NCI-H774 (cell line): ENCODE measurements at regions not wholly inside any gene's neighbourhood (a gene's known extent, or its start where the extent isn't known, plus 50 kb on each side); places are given as distances from the start of the nearest gene placed in this dataset.
A peak's percentile ranks its signal among the peaks of the same experiment; 100 is the strongest.
"Not testable (repeated sequence)": the region's sequence is repeated elsewhere in the genome, so short reads cannot be mapped to it uniquely, and the experiment has no call there.

Source experiments
- DNase-seq: peaks from one replicate; lab custom pipeline; 2025; lab: John Stamatoyannopoulos, UW

- DNase-seq = no peak
Measured at GRCh38 chrX:130467936-130468335, 66.1 kb downstream of the RBMX2 start.

- no peak for DNase-seq
Measured at GRCh38 chrX:130468395-130468923, 66.7 kb downstream of the RBMX2 start.

- DNase-seq = no peak
Measured at GRCh38 chrX:130482871-130483270, 81.1 kb downstream of the RBMX2 start.

DNA sequence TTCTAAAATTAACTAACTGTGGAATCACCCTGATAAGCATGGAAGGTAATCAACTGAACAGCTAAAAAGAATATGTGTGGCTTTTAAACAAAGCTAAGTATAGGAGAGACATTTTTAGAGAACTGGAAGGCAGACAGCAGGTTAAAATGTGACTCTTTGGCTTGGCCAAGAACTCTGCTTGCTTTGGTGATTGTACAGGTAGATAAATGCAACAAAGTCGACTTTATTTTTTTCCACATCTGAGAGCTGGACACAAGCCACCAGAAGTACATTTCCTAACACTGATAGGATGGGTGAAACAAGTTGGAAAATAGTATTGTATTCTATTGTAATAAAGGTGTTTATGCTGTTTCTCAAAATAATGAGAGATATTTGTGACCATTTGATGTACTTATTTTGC lies 84.1 kb downstream of the RBMX2 start:
- DNase-seq = no peak

GRCh38 chrX:130495502-130495901 lies 93.7 kb downstream of the RBMX2 start:
- DNase-seq = not testable (repeated sequence)

GRCh38 chrX:130497531-130497930 lies 95.7 kb downstream of the RBMX2 start:
- DNase-seq = no peak

GRCh38 chrX:130498653-130499274 lies 97.0 kb downstream of the RBMX2 start:
- DNase-seq = no peak

DNA sequence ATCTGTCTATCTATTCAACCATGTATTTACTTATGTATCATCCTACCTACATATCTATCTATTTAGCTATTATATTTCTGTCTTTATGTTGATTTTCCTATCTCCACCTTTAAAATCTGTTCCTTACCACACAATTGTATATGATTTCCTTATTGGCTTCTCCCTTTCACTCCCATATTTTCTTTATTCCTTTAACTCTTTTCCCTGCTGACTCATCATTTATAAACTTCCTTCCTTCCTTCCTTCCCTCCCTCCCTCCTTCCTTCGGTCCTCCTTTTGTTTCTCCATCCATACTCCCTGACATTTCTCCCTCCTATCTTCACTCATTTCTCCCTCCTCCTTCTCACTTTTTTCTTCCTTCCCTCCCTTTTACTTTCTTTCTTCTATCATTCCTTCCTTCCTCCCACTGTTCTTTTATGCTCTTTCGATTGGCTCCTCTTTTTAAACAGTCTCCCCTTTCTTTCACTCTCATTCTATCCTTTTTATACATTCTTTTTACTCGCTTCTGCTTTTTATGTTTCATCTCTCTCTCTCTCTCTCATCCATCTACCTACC lies 100.3 kb downstream of the RBMX2 start:
- no peak for DNase-seq

DNA sequence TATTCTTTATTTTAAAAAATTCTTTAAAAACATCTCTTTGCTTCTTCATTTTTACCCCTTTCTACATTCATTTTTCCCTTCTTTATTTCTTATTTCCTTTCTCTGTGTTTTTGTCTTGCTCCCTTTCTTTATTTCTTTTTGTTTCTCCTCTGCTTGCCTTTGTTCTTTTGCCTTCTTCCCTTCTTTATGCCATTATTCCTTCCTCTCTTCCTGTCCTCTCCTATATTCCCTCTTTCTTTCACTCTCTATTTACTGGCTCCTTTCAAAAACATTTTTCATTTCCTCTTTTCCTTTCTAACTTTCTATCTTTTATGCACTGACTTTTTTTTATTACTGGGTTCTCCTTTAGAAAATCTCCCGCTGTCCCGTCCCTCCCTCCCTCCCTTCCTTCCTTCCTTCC lies 102.2 kb downstream of the RBMX2 start:
- DNase-seq = no peak

DNA sequence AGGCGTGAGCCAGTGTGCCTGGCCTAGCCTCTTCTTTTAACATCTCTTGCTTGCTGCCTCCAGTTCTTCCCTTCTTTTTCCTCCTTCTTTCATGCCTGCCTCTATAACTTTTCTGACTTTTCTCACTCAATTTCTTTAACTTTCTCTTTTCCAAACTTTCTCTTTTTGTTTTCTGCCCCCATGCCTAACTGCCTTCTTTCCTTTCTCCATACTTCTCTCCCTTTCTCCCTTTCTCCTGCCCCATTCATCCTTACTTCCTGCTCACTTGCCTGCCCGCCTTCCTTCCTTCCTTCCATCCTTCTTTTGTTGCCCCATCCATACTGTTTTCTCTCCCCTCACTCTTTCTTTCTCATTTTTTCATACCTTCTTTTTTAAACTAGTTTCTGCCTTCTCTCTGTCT lies 105.2 kb downstream of the RBMX2 start:
- no peak for DNase-seq

GRCh38 chrX:130512534-130512933 lies 110.7 kb downstream of the RBMX2 start:
- not testable (repeated sequence) for DNase-seq

DNA sequence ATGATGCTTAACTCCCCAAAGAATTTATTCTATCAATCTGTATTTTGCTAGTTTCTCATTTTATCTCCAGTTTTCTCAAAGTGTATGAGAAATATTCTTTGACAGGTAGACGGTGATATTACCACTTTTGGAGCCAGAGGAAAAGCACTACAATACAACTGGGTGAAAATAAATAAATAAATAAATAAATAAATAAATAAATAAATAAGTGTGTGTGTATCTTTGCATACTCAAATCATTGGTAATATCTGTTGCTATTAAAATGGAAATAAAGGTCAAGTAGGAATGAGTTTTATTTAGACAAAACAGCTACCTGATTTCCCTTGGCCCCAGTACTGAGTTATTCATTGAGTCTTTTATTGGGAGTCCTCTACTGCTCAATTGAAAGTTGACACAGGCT lies 114.3 kb downstream of the RBMX2 start:
- no peak for DNase-seq

DNA sequence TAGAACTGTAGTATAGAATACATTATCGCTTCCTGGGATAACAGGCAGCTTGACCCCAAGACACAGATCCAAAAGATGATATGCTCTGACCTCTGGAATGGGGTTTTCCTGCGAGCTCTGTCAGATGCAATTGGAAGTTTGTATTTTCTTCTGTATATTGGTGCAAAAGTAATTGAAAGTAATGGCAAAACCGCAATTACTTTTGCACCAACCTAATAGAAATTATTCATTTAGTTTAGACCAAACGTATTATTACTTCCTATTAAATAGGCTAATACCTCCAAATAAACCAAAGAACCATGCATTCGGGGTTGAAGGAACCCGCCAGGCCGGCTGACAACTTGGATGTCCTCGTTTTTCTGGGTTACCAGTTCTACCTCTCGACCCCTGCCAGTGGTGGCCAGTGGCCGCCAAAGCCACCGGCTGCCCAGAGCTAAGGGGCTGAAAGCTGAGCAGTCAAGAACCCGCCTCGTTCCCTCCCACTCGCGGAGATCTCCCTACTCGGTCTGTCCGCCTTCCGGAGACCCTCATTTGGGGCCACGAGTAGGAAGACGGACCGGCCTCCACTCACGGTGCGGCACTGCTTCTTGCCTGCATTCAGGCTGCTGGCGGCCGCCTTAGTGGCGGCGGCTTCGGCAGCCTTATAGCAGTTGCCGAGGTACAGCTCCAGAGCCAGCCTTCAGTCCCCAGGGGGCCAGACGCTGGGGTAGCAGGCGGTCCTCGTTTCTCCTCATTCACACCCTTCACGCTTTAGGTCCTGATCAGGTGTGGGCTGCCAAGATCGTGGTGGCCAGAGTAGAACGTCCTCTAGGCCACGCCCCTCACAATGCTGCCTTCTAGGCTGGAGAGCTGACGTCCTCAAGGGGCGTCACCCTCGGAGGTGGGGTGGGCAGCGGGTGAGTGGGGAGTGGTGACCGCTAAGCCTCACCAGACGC lies 121.9 kb downstream of the RBMX2 start:
- peak; percentile 43 for DNase-seq

- no peak for DNase-seq
Measured at GRCh38 chrX:130524476-130525194, 122.8 kb downstream of the RBMX2 start.

DNA sequence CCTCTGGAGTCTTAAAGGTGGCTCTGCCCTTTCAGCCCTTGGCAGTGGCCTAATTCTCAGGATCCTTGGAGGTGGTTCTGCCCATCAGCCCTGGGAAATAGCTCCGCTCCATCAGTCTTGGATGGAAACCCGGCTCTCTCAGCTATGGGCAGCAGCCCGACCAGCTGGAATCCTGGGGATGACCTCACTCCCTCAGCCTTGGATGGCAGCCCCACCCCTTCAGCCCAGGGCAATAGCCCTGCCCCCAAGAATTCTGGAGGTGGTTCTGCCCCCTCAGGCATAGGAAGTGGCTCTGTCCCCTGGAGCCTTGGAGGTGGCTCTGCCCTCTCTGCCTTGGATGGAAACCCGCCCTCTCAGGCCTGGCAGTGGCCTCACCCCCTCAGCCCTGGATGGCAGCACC lies 127.7 kb downstream of the RBMX2 start:
- DNase-seq = no peak

DNA sequence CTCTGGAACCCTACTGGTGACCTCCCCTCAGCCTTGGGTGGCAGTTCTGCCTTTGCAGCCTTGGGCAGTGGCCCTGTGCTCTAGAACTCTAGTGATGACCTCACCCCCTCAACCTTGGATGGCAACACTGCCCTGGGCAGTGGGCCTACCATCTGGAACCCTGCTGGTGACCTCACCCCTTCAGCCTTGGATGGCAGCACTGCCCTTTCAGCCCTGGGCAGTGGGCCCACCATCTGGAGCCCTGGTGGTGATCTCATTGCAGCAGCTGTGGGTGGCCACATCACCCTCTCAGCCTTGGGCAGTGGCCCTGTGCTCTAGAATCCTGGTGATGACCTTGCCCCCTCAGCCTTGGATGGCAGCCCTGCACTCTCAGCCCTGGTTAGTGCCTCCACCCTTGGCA lies 129.3 kb downstream of the RBMX2 start:
- DNase-seq = no peak

GRCh38 chrX:130539721-130540321 lies 138.0 kb downstream of the RBMX2 start:
- peak; percentile 8 for DNase-seq

DNA sequence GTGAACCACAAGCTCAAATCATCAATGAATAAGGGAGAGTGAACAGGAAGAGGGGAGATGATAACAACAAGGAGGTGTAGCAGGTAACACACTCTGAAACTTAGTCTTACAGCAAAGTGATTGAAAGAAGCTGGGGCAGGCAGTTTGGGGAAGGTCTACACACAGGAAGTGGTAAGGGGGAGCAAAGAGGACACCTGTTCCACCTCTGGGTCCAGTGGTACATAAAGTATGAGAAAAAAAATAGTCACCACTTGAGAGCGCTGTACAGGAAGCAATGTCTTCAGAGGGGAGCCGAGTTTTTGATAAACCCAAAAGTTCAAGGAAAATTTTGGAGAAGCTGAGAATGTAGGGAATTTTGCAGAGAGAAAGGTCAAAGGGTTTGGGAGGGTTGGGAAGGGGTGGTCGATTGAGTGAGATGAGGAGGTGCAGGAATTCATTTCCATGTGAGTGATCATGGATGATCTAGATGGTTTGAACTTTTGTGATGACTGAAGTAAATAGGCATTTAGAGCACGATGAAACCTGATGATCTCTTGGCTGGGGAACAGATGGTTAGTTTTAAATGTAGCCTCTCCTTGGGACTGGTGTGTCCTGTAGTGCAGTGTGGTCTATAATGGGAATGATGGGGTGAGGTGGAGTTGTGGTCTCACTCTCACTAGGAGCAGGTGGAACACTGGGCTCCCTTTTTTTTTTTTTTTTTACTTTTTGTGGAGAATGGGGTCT lies 142.0 kb downstream of the RBMX2 start:
- no peak for DNase-seq

DNA sequence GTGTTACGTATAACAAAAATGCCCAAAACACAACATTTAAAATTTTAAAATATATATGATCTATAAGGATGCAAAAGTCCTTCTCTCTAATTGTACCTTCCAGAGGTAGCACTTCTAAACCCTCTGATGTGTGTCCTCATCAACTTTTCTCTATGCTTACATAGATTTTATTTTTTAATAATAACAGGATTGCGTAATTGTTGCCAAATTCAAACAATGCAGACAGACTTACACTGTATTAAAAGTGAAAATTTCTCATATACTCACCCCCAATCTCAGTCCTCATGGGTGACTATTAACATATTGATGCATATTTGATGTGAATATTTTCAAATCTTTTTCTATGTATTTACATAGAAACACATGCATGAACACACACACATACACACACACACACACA lies 144.0 kb downstream of the RBMX2 start:
- DNase-seq = no peak

DNA sequence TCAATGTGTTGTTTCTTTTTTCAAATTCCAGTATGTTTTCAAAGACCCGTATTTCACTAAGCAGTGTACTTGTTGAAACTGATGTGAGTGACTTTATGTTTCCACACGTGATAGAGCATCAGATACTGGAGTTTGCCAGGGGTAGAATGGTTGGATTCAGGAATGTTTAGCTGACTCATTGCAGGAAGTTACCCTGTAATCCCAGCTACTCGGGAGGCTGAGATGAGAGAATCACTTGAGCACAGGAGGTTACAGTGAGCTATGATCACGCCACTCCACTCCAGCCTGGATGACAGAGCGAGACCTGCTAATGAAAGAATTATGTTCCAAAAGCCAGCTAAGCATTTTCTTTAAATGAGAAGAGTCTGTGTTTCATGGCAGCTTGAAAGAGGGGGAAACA lies 147.6 kb downstream of the RBMX2 start:
- DNase-seq = not testable (repeated sequence)

DNA sequence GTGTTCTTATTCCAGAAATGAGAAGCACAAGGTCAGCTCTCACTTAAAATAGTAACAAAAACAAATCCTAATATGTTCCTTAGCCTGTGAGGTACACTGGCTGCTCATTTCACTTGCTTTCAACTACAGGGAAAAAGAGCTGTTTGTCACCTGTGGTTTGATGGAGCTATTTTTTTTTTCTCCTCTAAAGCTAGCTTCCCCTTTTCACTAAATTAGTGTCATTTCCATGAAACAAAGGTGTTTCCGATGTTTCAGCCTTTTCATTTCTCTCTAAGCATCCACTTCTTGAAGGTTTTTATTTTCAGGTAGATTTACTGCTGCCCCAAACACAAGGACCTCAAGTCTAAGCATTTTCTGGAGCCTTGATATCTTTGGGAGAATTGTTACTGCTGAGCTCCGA lies 148.6 kb downstream of the RBMX2 start:
- DNase-seq = no peak
